ENCODE measurements at regions not wholly inside any gene's neighbourhood (a gene's known extent, or its start where the extent isn't known, plus 50 kb on each side); places are given as distances from the start of the nearest gene placed in this dataset.

Small RNAs in the stretch of these regions (microRNA-seq; reads per million reads assigned to microRNA genes)
- 0 reads per million in 2 donors for gene MIR8060 (ENCODE audit: borderline number of aligned reads in 1 of 2, borderline replicate concordance in 2 of 2)
